SK-N-SH (cell line): ENCODE measurements at regions not wholly inside any gene's neighbourhood (a gene's known extent, or its start where the extent isn't known, plus 50 kb on each side); places are given as distances from the start of the nearest gene placed in this dataset.

Experiments used
- CTCF ChIP-seq: fragments of 200-600 bp; sonication (generic); IDR thresholded peaks from 2 replicates; pipeline ENCODE4 v1.6.1; 2017; ENCODE audit warnings: antibody characterized with exemption, mild to moderate bottlenecking, moderate library complexity
- EP300 ChIP-seq, 2 experiments: IDR thresholded peaks; 2 replicates each; pipeline versions ENCODE4 v1.4.0 to v1.6.1; 2012; ENCODE audit warnings: borderline replicate concordance in 1 of 2, low read depth in 1 of 2, low read length in 1 of 2
- JUND ChIP-seq: IDR thresholded peaks from 2 replicates; pipeline ENCODE4 v1.4.0; 2012
- REST ChIP-seq: IDR thresholded peaks from 2 replicates; pipeline ENCODE4 v1.6.1; 2012; ENCODE audit warnings: mild to moderate bottlenecking, low read depth, low read length, moderate library complexity
- SIN3A ChIP-seq: IDR thresholded peaks from 2 replicates; pipeline ENCODE4 v1.6.1; 2012; ENCODE audit warnings: low read depth, mild to moderate bottlenecking, low read length, moderate library complexity, borderline replicate concordance
- SMC3 ChIP-seq: IDR thresholded peaks from 2 replicates; pipeline ENCODE4 v1.6.1; 2012; ENCODE audit warnings: low read depth, low read length, improper control_type of control experiment
- USF1 ChIP-seq: IDR thresholded peaks from 2 replicates; pipeline ENCODE4 v1.4.0; 2012; ENCODE audit warnings: low read depth, borderline replicate concordance
- USF2 ChIP-seq: fragments of 150-350 bp; IDR thresholded peaks from 2 replicates; pipeline ENCODE4 v1.6.1; 2017; ENCODE audit warnings: antibody characterized with exemption, low read length, low read depth, borderline replicate concordance

- TF ChIP-seq USF2 (no peak), USF1 (no peak), REST (no peak), CTCF (no peak), SIN3A (no peak), JUND (no peak), SMC3 (no peak), EP300 (IDR thresholded peaks at IDR 0.05; ENCODE audit: borderline replicate concordance in 1 of 2, low read depth in 1 of 2, low read length in 1 of 2) (no peak)
These were observed 172.3 kb downstream of the AKAIN1 start for GRCh38 chr18:5024741-5025140.
